ENCODE measurements at regions not wholly inside any gene's neighbourhood (a gene's known extent, or its start where the extent isn't known, plus 50 kb on each side); places are given as distances from the start of the nearest gene placed in this dataset.

GRCh38 chr22:27170491-27170890 is 513.1 kb downstream of the MIAT start:
- H3K4me3 ChIP-seq (ENCODE audit: low read depth, low read length) = no peak overlapping the region
- H3K36me3 ChIP-seq (ENCODE audit: control insufficient read depth, insufficient read depth, low read length) = no peaks in the 10 kb centered on the region
- H3K9me3 ChIP-seq (ENCODE audit: control insufficient read depth, insufficient read depth, low read length) = no peaks in the 10 kb centered on the region
- peaks cover 20% of the 10 kb centered on the region for H3K4me1 ChIP-seq (ENCODE audit: control insufficient read depth, insufficient read depth, low read length)
- H3K27ac ChIP-seq (ENCODE audit: low read depth, low read length) = no peak overlapping the region
- no peaks in the 10 kb centered on the region for H3K27me3 ChIP-seq (ENCODE audit: control insufficient read depth, insufficient read depth, low read length)
- no peak overlapping the region for H3K9ac ChIP-seq (ENCODE audit: low read depth, low read length)

GRCh38 chr22:27171212-27171611 is 513.8 kb downstream of the MIAT start:
- no peak overlapping the region for H3K27ac ChIP-seq (ENCODE audit: low read depth, low read length)
- H3K4me3 ChIP-seq (ENCODE audit: low read depth, low read length) = no peak overlapping the region
- H3K36me3 ChIP-seq (ENCODE audit: control insufficient read depth, insufficient read depth, low read length) = no peaks in the 10 kb centered on the region
- H3K4me1 ChIP-seq (ENCODE audit: control insufficient read depth, insufficient read depth, low read length) = peaks cover 27% of the 10 kb centered on the region
- H3K9ac ChIP-seq (ENCODE audit: low read depth, low read length) = no peak overlapping the region
- no peaks in the 10 kb centered on the region for H3K9me3 ChIP-seq (ENCODE audit: control insufficient read depth, insufficient read depth, low read length)
- no peaks in the 10 kb centered on the region for H3K27me3 ChIP-seq (ENCODE audit: control insufficient read depth, insufficient read depth, low read length)

- peaks cover 30% of the 10 kb centered on the region for H3K4me1 ChIP-seq (ENCODE audit: control insufficient read depth, insufficient read depth, low read length)
- no peak overlapping the region for H3K4me3 ChIP-seq (ENCODE audit: low read depth, low read length)
- H3K9ac ChIP-seq (ENCODE audit: low read depth, low read length) = no peak overlapping the region
- H3K27me3 ChIP-seq (ENCODE audit: control insufficient read depth, insufficient read depth, low read length) = no peaks in the 10 kb centered on the region
- no peak overlapping the region for H3K27ac ChIP-seq (ENCODE audit: low read depth, low read length)
- no peaks in the 10 kb centered on the region for H3K9me3 ChIP-seq (ENCODE audit: control insufficient read depth, insufficient read depth, low read length)
- H3K36me3 ChIP-seq (ENCODE audit: control insufficient read depth, insufficient read depth, low read length) = no peaks in the 10 kb centered on the region
Observed at GRCh38 chr22:27173530-27173929, 516.1 kb downstream of the MIAT start.

- no peak overlapping the region for H3K4me3 ChIP-seq (ENCODE audit: low read depth, low read length)
- no peaks in the 10 kb centered on the region for H3K36me3 ChIP-seq (ENCODE audit: control insufficient read depth, insufficient read depth, low read length)
- H3K27ac ChIP-seq (ENCODE audit: low read depth, low read length) = no peak overlapping the region
Observed at GRCh38 chr22:27175021-27175838, 517.8 kb downstream of the MIAT start.

GRCh38 chr22:27175974-27176373 is 518.6 kb downstream of the MIAT start:
- no peaks in the 10 kb centered on the region for H3K9me3 ChIP-seq (ENCODE audit: control insufficient read depth, insufficient read depth, low read length)

More at GRCh38 chr22:27175021-27175838, 517.8 kb downstream of the MIAT start:
- no peaks in the 10 kb centered on the region for H3K9me3 ChIP-seq (ENCODE audit: control insufficient read depth, insufficient read depth, low read length)
- H3K27me3 ChIP-seq (ENCODE audit: control insufficient read depth, insufficient read depth, low read length) = no peaks in the 10 kb centered on the region
- peaks cover 30% of the 10 kb centered on the region for H3K4me1 ChIP-seq (ENCODE audit: control insufficient read depth, insufficient read depth, low read length)
- H3K9ac ChIP-seq (ENCODE audit: low read depth, low read length) = no peak overlapping the region

GRCh38 chr22:27179161-27179560 is 521.8 kb downstream of the MIAT start:
- Histone ChIP-seq H3K27me3 (ENCODE audit: control insufficient read depth, insufficient read depth, low read length) (no peaks in the 10 kb centered on the region; the same call in 1 of the 2 replicates), H3K4me1 (ENCODE audit: control insufficient read depth, insufficient read depth, low read length) (peaks cover 22% of the 10 kb centered on the region), H3K4me3 (ENCODE audit: low read depth, low read length) (no peak overlapping the region), H3K9me3 (ENCODE audit: control insufficient read depth, insufficient read depth, low read length) (no peaks in the 10 kb centered on the region), H3K36me3 (ENCODE audit: control insufficient read depth, insufficient read depth, low read length) (no peaks in the 10 kb centered on the region), H3K27ac (ENCODE audit: low read depth, low read length) (no peak overlapping the region), H3K9ac (ENCODE audit: low read depth, low read length) (no peak overlapping the region)

More at GRCh38 chr22:27175974-27176373, 518.6 kb downstream of the MIAT start:
- Histone ChIP-seq H3K4me3 (ENCODE audit: low read depth, low read length) (no peak overlapping the region), H3K36me3 (ENCODE audit: control insufficient read depth, insufficient read depth, low read length) (no peaks in the 10 kb centered on the region), H3K4me1 (ENCODE audit: control insufficient read depth, insufficient read depth, low read length) (peaks cover 23% of the 10 kb centered on the region), H3K27me3 (ENCODE audit: control insufficient read depth, insufficient read depth, low read length) (no peaks in the 10 kb centered on the region), H3K9ac (ENCODE audit: low read depth, low read length) (no peak overlapping the region), H3K27ac (ENCODE audit: low read depth, low read length) (no peak overlapping the region)

- no peaks in the 10 kb centered on the region; the same call in 1 of the 2 replicates for H3K27me3 ChIP-seq (ENCODE audit: control insufficient read depth, insufficient read depth, low read length)
- no peak overlapping the region for H3K9ac ChIP-seq (ENCODE audit: low read depth, low read length)
- no peak overlapping the region for H3K4me3 ChIP-seq (ENCODE audit: low read depth, low read length)
- H3K4me1 ChIP-seq (ENCODE audit: control insufficient read depth, insufficient read depth, low read length) = peaks cover 5% of the 10 kb centered on the region
- H3K36me3 ChIP-seq (ENCODE audit: control insufficient read depth, insufficient read depth, low read length) = no peaks in the 10 kb centered on the region
- H3K27ac ChIP-seq (ENCODE audit: low read depth, low read length) = no peak overlapping the region
- no peaks in the 10 kb centered on the region for H3K9me3 ChIP-seq (ENCODE audit: control insufficient read depth, insufficient read depth, low read length)
Observed at GRCh38 chr22:27181537-27181936, 524.1 kb downstream of the MIAT start.

GRCh38 chr22:27183474-27183873 is 526.1 kb downstream of the MIAT start:
- Histone ChIP-seq H3K4me3 (ENCODE audit: low read depth, low read length) (no peak overlapping the region), H3K9me3 (ENCODE audit: control insufficient read depth, insufficient read depth, low read length) (no peaks in the 10 kb centered on the region), H3K27me3 (ENCODE audit: control insufficient read depth, insufficient read depth, low read length) (no peaks in the 10 kb centered on the region; the same call in 1 of the 2 replicates), H3K36me3 (ENCODE audit: control insufficient read depth, insufficient read depth, low read length) (no peaks in the 10 kb centered on the region), H3K4me1 (ENCODE audit: control insufficient read depth, insufficient read depth, low read length) (peaks cover 14% of the 10 kb centered on the region), H3K9ac (ENCODE audit: low read depth, low read length) (no peak overlapping the region), H3K27ac (ENCODE audit: low read depth, low read length) (no peak overlapping the region)

- no peak overlapping the region for H3K27ac ChIP-seq (ENCODE audit: low read depth, low read length)
- H3K4me3 ChIP-seq (ENCODE audit: low read depth, low read length) = no peak overlapping the region
- H3K27me3 ChIP-seq (ENCODE audit: control insufficient read depth, insufficient read depth, low read length) = no peaks in the 10 kb centered on the region; the same call in 1 of the 2 replicates
- no peaks in the 10 kb centered on the region for H3K9me3 ChIP-seq (ENCODE audit: control insufficient read depth, insufficient read depth, low read length)
- H3K36me3 ChIP-seq (ENCODE audit: control insufficient read depth, insufficient read depth, low read length) = no peaks in the 10 kb centered on the region
- peaks cover 14% of the 10 kb centered on the region for H3K4me1 ChIP-seq (ENCODE audit: control insufficient read depth, insufficient read depth, low read length)
- H3K9ac ChIP-seq (ENCODE audit: low read depth, low read length) = no peak overlapping the region
Observed at GRCh38 chr22:27185099-27185709, 527.8 kb downstream of the MIAT start.

GRCh38 chr22:27185760-27186302 is 528.4 kb downstream of the MIAT start:
- Histone ChIP-seq H3K9ac (ENCODE audit: low read depth, low read length) (no peak overlapping the region), H3K27me3 (ENCODE audit: control insufficient read depth, insufficient read depth, low read length) (no peaks in the 10 kb centered on the region; the same call in 1 of the 2 replicates), H3K9me3 (ENCODE audit: control insufficient read depth, insufficient read depth, low read length) (peaks cover under 1% of the 10 kb centered on the region; the same call in 1 of the 2 replicates), H3K27ac (ENCODE audit: low read depth, low read length) (no peak overlapping the region), H3K4me1 (ENCODE audit: control insufficient read depth, insufficient read depth, low read length) (peaks cover 14% of the 10 kb centered on the region), H3K4me3 (ENCODE audit: low read depth, low read length) (no peak overlapping the region), H3K36me3 (ENCODE audit: control insufficient read depth, insufficient read depth, low read length) (no peaks in the 10 kb centered on the region)

GRCh38 chr22:27186643-27187042 is 529.3 kb downstream of the MIAT start:
- Histone ChIP-seq H3K4me3 (ENCODE audit: low read depth, low read length) (no peak overlapping the region), H3K27ac (ENCODE audit: low read depth, low read length) (no peak overlapping the region), H3K9ac (ENCODE audit: low read depth, low read length) (no peak overlapping the region), H3K36me3 (ENCODE audit: control insufficient read depth, insufficient read depth, low read length) (no peaks in the 10 kb centered on the region), H3K9me3 (ENCODE audit: control insufficient read depth, insufficient read depth, low read length) (peaks cover 7% of the 10 kb centered on the region; the same call in 1 of the 2 replicates), H3K4me1 (ENCODE audit: control insufficient read depth, insufficient read depth, low read length) (peaks cover 14% of the 10 kb centered on the region), H3K27me3 (ENCODE audit: control insufficient read depth, insufficient read depth, low read length) (no peaks in the 10 kb centered on the region; the same call in 1 of the 2 replicates)

All from HUES48 (cell line).